Esophagus squamous epithelium (tissue), 5 donors: ENCODE measurements at regions not wholly inside any gene's neighbourhood (a gene's known extent, or its start where the extent isn't known, plus 50 kb on each side); places are given as distances from the start of the nearest gene placed in this dataset.

ENCODE experiments used
- DNase-seq: peaks from one replicate; lab custom pipeline; 2025; lab: John Stamatoyannopoulos, UW
- H3K27ac ChIP-seq, 4 donors: fragments of 200-600 bp; sonication (generic); one replicate each; pipeline ENCODE4 v1.5.1; 2016 to 2019; ENCODE audit warnings: mild to moderate bottlenecking in 1 of 4
- H3K27me3 ChIP-seq, 4 donors: fragments of 200-600 bp; sonication (generic); 1 replicate in 3 of 4; 2 replicates in 1 of 4; pipeline versions ENCODE4 v1.5.1 to v1.6.0; 2017 to 2021; ENCODE audit warnings: antibody characterized with exemption in 1 of 4
- H3K36me3 ChIP-seq, 3 donors: fragments of 200-600 bp; sonication (generic); one replicate each; pipeline ENCODE4 v1.5.1; 2016 to 2019
- H3K4me1 ChIP-seq, 3 donors: fragments of 200-600 bp; sonication (generic); one replicate each; pipeline ENCODE4 v1.5.1; 2017 to 2019
- H3K4me3 ChIP-seq, 4 donors: fragments of 200-600 bp; sonication (generic); 1 replicate in 3 of 4; 2 replicates in 1 of 4; pipeline ENCODE4 v1.5.1; 2016 to 2019; ENCODE audit warnings: mild to moderate bottlenecking in 2 of 4, moderate library complexity in 1 of 4
- H3K9me3 ChIP-seq, 3 donors: fragments of 200-600 bp; sonication (generic); one replicate each; pipeline ENCODE4 v1.5.1; 2016 to 2019
- POLR2A ChIP-seq, 4 donors: fragments of 450-650 bp; IDR thresholded peaks; one replicate each; pipeline ENCODE4 v1.6.1; 2017; ENCODE audit warnings: antibody characterized with exemption in 4 of 4, mild to moderate bottlenecking in 4 of 4, moderate library complexity in 3 of 4
- WGBS, 2 donors: methylation state at CpG; one replicate each; pipeline ENCODE4 v1.1.5; 2018; 5-methylcytosine and 5-hydroxymethylcytosine counted together
- intact Hi-C: fragments of 100-400 bp; cut with DNase I; formaldehyde crosslinking; loops from one replicate; pipeline ENCODE4 v1.15.0; 2022
- TF ChIP-seq, protein P1 (sequence below), 6 experiments: fragments of 450-650 bp in 4 of 6; fragments of 200-600 bp in 2 of 6; sonication (generic) in 2 of 6; IDR thresholded peaks; one replicate each; pipeline ENCODE4 v1.5.1; 2016 to 2019; ENCODE audit warnings: antibody characterized with exemption in 6 of 6, mild to moderate bottlenecking in 4 of 6, moderate library complexity in 4 of 6
- donor health status: DM: yes; HTN: yes; CAD: no.

- no peak for TF ChIP-seq POLR2A (IDR thresholded peaks at IDR 0.05)
- TF ChIP-seq, protein P1, sequence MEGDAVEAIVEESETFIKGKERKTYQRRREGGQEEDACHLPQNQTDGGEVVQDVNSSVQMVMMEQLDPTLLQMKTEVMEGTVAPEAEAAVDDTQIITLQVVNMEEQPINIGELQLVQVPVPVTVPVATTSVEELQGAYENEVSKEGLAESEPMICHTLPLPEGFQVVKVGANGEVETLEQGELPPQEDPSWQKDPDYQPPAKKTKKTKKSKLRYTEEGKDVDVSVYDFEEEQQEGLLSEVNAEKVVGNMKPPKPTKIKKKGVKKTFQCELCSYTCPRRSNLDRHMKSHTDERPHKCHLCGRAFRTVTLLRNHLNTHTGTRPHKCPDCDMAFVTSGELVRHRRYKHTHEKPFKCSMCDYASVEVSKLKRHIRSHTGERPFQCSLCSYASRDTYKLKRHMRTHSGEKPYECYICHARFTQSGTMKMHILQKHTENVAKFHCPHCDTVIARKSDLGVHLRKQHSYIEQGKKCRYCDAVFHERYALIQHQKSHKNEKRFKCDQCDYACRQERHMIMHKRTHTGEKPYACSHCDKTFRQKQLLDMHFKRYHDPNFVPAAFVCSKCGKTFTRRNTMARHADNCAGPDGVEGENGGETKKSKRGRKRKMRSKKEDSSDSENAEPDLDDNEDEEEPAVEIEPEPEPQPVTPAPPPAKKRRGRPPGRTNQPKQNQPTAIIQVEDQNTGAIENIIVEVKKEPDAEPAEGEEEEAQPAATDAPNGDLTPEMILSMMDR (IDR thresholded peaks at IDR 0.05) = no peak
- intact Hi-C loops = no loop called here
- H3K4me3 ChIP-seq = no peak overlapping the region
- no peak overlapping the region for H3K27ac ChIP-seq
- DNase-seq = no peak
- H3K4me1 ChIP-seq = no peaks in the 10 kb centered on the region
- no peaks in the 10 kb centered on the region for H3K36me3 ChIP-seq
- 81 to 93% methylated on average over 1 of the region's 1 CpG for WGBS, 2 donors
- H3K27me3 ChIP-seq = no peaks in the 10 kb centered on the region
- H3K9me3 ChIP-seq = no peaks in the 10 kb centered on the region
Observed at GRCh38 chr3:16818945-16819344, 65.8 kb upstream of the PLCL2 start.

- no peak overlapping the region for H3K27ac ChIP-seq
- H3K4me1 ChIP-seq = no peaks in the 10 kb centered on the region
- H3K9me3 ChIP-seq = no peaks in the 10 kb centered on the region
- intact Hi-C loops = no loop called here
- DNase-seq = no peak
- H3K36me3 ChIP-seq = no peaks in the 10 kb centered on the region
- TF ChIP-seq, protein P1 (IDR thresholded peaks at IDR 0.05) = no peak
- no peak for TF ChIP-seq POLR2A (IDR thresholded peaks at IDR 0.05)
- no peaks in the 10 kb centered on the region for H3K27me3 ChIP-seq
- no peak overlapping the region for H3K4me3 ChIP-seq
Observed at GRCh38 chr3:16820485-16820884, 64.3 kb upstream of the PLCL2 start.

DNA sequence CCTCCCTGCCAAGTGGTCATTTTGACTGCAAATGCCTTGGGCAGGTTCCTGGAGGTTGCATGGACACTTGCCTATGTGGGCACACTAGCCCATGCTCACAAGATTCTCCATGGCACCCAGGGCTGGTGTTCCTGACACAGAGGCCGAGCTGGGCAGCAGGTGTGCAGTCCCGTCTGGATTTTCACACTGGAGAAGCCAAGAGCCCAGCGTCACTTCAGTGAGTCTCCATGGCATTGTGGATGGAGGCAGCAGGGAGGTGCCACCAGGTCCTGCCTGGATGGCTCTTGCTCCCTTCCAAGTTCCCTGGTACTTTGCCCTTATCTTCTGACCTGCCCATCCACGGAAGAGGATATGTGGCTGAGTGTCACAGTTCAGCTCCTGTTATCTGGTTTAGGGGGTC is 63.7 kb upstream of the PLCL2 start:
- 34 to 55% methylated on average over 3 to 4 of the region's 4 CpGs for WGBS, 2 donors
- Histone ChIP-seq H3K9me3 (no peaks in the 10 kb centered on the region), H3K27me3 (no peaks in the 10 kb centered on the region), H3K4me1 (no peaks in the 10 kb centered on the region), H3K4me3 (no peak overlapping the region), H3K36me3 (no peaks in the 10 kb centered on the region), H3K27ac (no peak overlapping the region)
- intact Hi-C loops = no loop called here
- TF ChIP-seq, protein P1 (IDR thresholded peaks at IDR 0.05) = no peak
- no peak for TF ChIP-seq POLR2A (IDR thresholded peaks at IDR 0.05)
- no peak for DNase-seq

DNA sequence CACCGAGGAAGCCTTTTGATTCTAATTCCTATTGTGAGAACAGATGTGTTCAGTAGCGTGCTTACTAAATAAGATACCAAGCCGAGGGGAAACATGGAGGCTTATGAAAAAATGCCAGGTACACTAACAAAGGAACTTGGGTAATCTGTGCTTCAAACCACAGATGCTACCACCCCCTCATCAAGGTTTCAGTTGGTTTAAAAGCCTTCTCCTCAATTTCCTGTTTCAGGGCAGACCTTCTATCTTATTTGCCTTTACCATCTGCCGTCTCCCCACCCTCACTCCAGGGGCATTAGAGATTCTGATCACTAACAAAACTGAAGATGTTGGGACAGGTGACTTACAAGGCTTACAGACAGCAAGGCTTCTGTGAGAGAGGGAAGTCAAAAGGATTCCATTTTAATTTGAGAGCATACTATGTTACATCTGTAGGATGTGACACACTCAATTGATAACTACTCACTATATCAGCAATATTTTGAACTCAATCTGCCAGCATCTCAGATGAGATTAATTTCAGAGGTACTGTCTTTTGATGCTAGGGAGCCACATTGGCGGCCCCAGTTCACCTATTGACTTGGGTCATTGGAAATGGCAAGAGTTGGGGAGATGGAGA is 60.6 kb upstream of the PLCL2 start:
- Histone ChIP-seq H3K36me3 (no peaks in the 10 kb centered on the region), H3K27me3 (no peaks in the 10 kb centered on the region), H3K4me1 (no peaks in the 10 kb centered on the region), H3K9me3 (no peaks in the 10 kb centered on the region), H3K4me3 (no peak overlapping the region), H3K27ac (no peak overlapping the region)
- WGBS, 2 donors = 54 to 66% methylated on average over 5 of the region's 5 CpGs
- intact Hi-C loops = no loop called here
- DNase-seq = no peak
- TF ChIP-seq POLR2A (IDR thresholded peaks at IDR 0.05) = no peak
- TF ChIP-seq, protein P1 (IDR thresholded peaks at IDR 0.05) = no peak

- Histone ChIP-seq H3K27me3 (no peaks in the 10 kb centered on the region), H3K27ac (no peak overlapping the region), H3K36me3 (no peaks in the 10 kb centered on the region), H3K4me1 (no peaks in the 10 kb centered on the region), H3K4me3 (no peak overlapping the region), H3K9me3 (no peaks in the 10 kb centered on the region)
- DNase-seq = no peak
- intact Hi-C loops = no loop called here
- TF ChIP-seq POLR2A (IDR thresholded peaks at IDR 0.05) = no peak
- TF ChIP-seq, protein P1 (IDR thresholded peaks at IDR 0.05) = no peak
- WGBS, 2 donors = 65 to 68% methylated on average over 5 of the region's 5 CpGs
Observed at GRCh38 chr3:16825617-16826204, 59.0 kb upstream of the PLCL2 start.
